Neural progenitor cell (in vitro differentiated cells): ENCODE measurements at regions not wholly inside any gene's neighbourhood (a gene's known extent, or its start where the extent isn't known, plus 50 kb on each side); places are given as distances from the start of the nearest gene placed in this dataset.

ENCODE experiments used
- DNase-seq: peaks from one replicate; pipeline ENCODE4 v3.0.0-alpha.2; 2016; ENCODE audit warnings: low spot score
- H2AFZ ChIP-seq: fragments of 200-600 bp; sonication (generic); replicated peaks from 2 replicates; pipeline ENCODE4 v1.6.1; 2016; ENCODE audit warnings: antibody characterized with exemption
- H3F3A ChIP-seq: fragments of 200-600 bp; sonication (generic); 2 replicates; pipeline ENCODE4 v1.6.1; 2016; ENCODE audit warnings: antibody characterized with exemption, low read depth
- H3K27ac ChIP-seq: fragments of 200-600 bp; sonication (generic); 2 replicates; pipeline ENCODE4 v1.5.1; 2016; ENCODE audit warnings: mild to moderate bottlenecking
- H3K27me3 ChIP-seq: fragments of 200-600 bp; sonication (generic); 2 replicates; pipeline ENCODE4 v1.6.1; 2016; ENCODE audit warnings: mild to moderate bottlenecking, moderate library complexity
- H3K36me3 ChIP-seq: fragments of 200-600 bp; sonication (generic); 2 replicates; pipeline ENCODE4 v1.5.1; 2016
- H3K4me1 ChIP-seq: fragments of 200-600 bp; sonication (generic); 2 replicates; pipeline ENCODE4 v1.6.1; 2016; ENCODE audit warnings: mixed run types
- H3K4me2 ChIP-seq: fragments of 200-600 bp; sonication (generic); 2 replicates; pipeline ENCODE4 v1.6.1; 2016
- H3K4me3 ChIP-seq: fragments of 200-600 bp; sonication (generic); 2 replicates; pipeline ENCODE4 v1.5.1; 2016
- H3K79me2 ChIP-seq: fragments of 200-600 bp; sonication (generic); 2 replicates; pipeline ENCODE4 v1.6.1; 2016; ENCODE audit warnings: low read depth
- H3K9ac ChIP-seq: fragments of 200-600 bp; sonication (generic); 2 replicates; pipeline ENCODE4 v1.6.1; 2016
- H3K9me3 ChIP-seq: fragments of 200-600 bp; sonication (generic); 2 replicates; pipeline ENCODE4 v1.5.1; 2016; ENCODE audit warnings: low read depth
- H4K20me1 ChIP-seq: fragments of 200-600 bp; sonication (generic); 2 replicates; pipeline ENCODE4 v1.6.1; 2016; ENCODE audit warnings: low read depth
- H3K27ac Mint-ChIP-seq: 3 replicates; pipeline ENCODE4 v1.8.0; 2021; ENCODE audit warnings: mixed read lengths
- H3K27me3 Mint-ChIP-seq: 2 replicates; pipeline ENCODE4 v1.8.0; 2022; ENCODE audit warnings: low read depth, mild to moderate bottlenecking, inconsistent platforms, moderate library complexity, mixed read lengths; ENCODE audit not compliant: insufficient read depth
- H3K36me3 Mint-ChIP-seq: 3 replicates; pipeline ENCODE4 v1.8.0; 2021; ENCODE audit warnings: mixed read lengths
- H3K4me1 Mint-ChIP-seq: 3 replicates; pipeline ENCODE4 v1.8.0; 2021; ENCODE audit warnings: mixed read lengths
- H3K4me3 Mint-ChIP-seq: 3 replicates; pipeline ENCODE4 v1.8.0; 2021; ENCODE audit warnings: mild to moderate bottlenecking, moderate library complexity, mixed read lengths
- H3K9me3 Mint-ChIP-seq: 3 replicates; pipeline ENCODE4 v1.8.0; 2020; ENCODE audit warnings: mixed read lengths
- CTCF ChIP-seq: fragments of 200-600 bp; sonication (generic); IDR thresholded peaks from 2 replicates; pipeline ENCODE4 v1.5.1; 2017; ENCODE audit warnings: antibody characterized with exemption, mild to moderate bottlenecking
- EZH2 ChIP-seq: fragments of 200-600 bp; sonication (generic); IDR thresholded peaks from 2 replicates; pipeline ENCODE4 v1.6.1; 2017; ENCODE audit warnings: antibody characterized with exemption, mild to moderate bottlenecking, moderate library complexity
- EZH2phosphoT487 ChIP-seq: fragments of 200-600 bp; sonication (generic); IDR thresholded peaks from 2 replicates; pipeline ENCODE4 v1.6.1; 2017; ENCODE audit warnings: antibody characterized with exemption

- no peaks in the 10 kb centered on the region for H3K79me2 ChIP-seq
- H3F3A ChIP-seq, result no peaks in the 10 kb centered on the region
- Mint-ChIP-seq H3K27me3 (peaks cover 5% of the 10 kb centered on the region), H3K9me3 (peaks cover 46% of the 10 kb centered on the region), H3K27ac (no peak overlapping the region), H3K4me1 (no peaks in the 10 kb centered on the region), H3K36me3 (no peaks in the 10 kb centered on the region), H3K4me3 (no peak overlapping the region)
- TF ChIP-seq EZH2 (no peak), EZH2phosphoT487 (no peak), CTCF (no peak)
- DNase-seq, result no peak
- no peaks in the 10 kb centered on the region for H3K36me3 ChIP-seq
- H3K4me1 ChIP-seq, result no peaks in the 10 kb centered on the region
- H3K4me3 ChIP-seq, result no peak overlapping the region
- H3K9ac ChIP-seq, result no peak overlapping the region
- H4K20me1 ChIP-seq, result no peaks in the 10 kb centered on the region
- H2AFZ ChIP-seq, result no peak overlapping the region
- peaks cover 16% of the 10 kb centered on the region for H3K9me3 ChIP-seq
- H3K4me2 ChIP-seq, result no peak overlapping the region
- no peak overlapping the region for H3K27ac ChIP-seq
- H3K27me3 ChIP-seq, result no peaks in the 10 kb centered on the region
Measured at GRCh38 chr1:143691971-143692529, 279.7 kb downstream of the FAM72C start.

GRCh38 chr1:143691400-143691891 lies 280.3 kb downstream of the FAM72C start:
- no peaks in the 10 kb centered on the region for H3K36me3 Mint-ChIP-seq
- Histone ChIP-seq H3K9ac (no peak overlapping the region), H3K27me3 (no peaks in the 10 kb centered on the region), H3K27ac (no peak overlapping the region), H3K4me1 (no peaks in the 10 kb centered on the region), H3K4me3 (no peak overlapping the region), H3K36me3 (no peaks in the 10 kb centered on the region), H3K4me2 (no peak overlapping the region), H2AFZ (no peak overlapping the region), H3F3A (no peaks in the 10 kb centered on the region), H4K20me1 (no peaks in the 10 kb centered on the region), H3K9me3 (peaks cover 14% of the 10 kb centered on the region), H3K79me2 (no peaks in the 10 kb centered on the region)
- peaks cover 5% of the 10 kb centered on the region for H3K27me3 Mint-ChIP-seq
- no peak overlapping the region for H3K4me3 Mint-ChIP-seq
- DNase-seq, result no peak
- peaks cover 41% of the 10 kb centered on the region for H3K9me3 Mint-ChIP-seq
- TF ChIP-seq CTCF, result no peak
- no peak for TF ChIP-seq EZH2phosphoT487
- no peak for TF ChIP-seq EZH2
- H3K4me1 Mint-ChIP-seq, result no peaks in the 10 kb centered on the region
- H3K27ac Mint-ChIP-seq, result no peak overlapping the region

GRCh38 chr1:143689781-143690180 lies 282.0 kb downstream of the FAM72C start:
- H3F3A ChIP-seq, result no peaks in the 10 kb centered on the region
- Mint-ChIP-seq H3K4me1 (no peaks in the 10 kb centered on the region), H3K4me3 (no peak overlapping the region), H3K27ac (no peak overlapping the region), H3K27me3 (peaks cover 6% of the 10 kb centered on the region), H3K9me3 (peaks cover 48% of the 10 kb centered on the region), H3K36me3 (no peaks in the 10 kb centered on the region)
- no peaks in the 10 kb centered on the region for H4K20me1 ChIP-seq
- peaks cover 20% of the 10 kb centered on the region for H3K9me3 ChIP-seq
- H3K79me2 ChIP-seq, result no peaks in the 10 kb centered on the region
- no peak overlapping the region for H3K4me2 ChIP-seq
- DNase-seq, result no peak
- H3K27ac ChIP-seq, result no peak overlapping the region
- no peak overlapping the region for H3K4me3 ChIP-seq
- H3K27me3 ChIP-seq, result no peaks in the 10 kb centered on the region
- no peaks in the 10 kb centered on the region for H3K36me3 ChIP-seq
- H3K9ac ChIP-seq, result no peak overlapping the region
- no peak for TF ChIP-seq EZH2phosphoT487
- TF ChIP-seq EZH2, result no peak
- TF ChIP-seq CTCF, result no peak
- no peaks in the 10 kb centered on the region for H3K4me1 ChIP-seq
- H2AFZ ChIP-seq, result no peak overlapping the region
